Activated naive CD4-positive, alpha-beta T cell treated with anti-CD3 and anti-CD28 coated beads, Interleukin-2, amount 10 ng/mL, durations not matched to agents 7 days and 5 days (primary cell): ENCODE measurements at regions not wholly inside any gene's neighbourhood (a gene's known extent, or its start where the extent isn't known, plus 50 kb on each side); places are given as distances from the start of the nearest gene placed in this dataset.

Experiments
- CTCF ChIA-PET: fragments of 350-600 bp; sonication (Branson Sonifier 250); formaldehyde crosslinking; loops from one replicate; lab custom pipeline; 2021; ENCODE audit warnings: antibody characterized with exemption; lab: Charles Lee
- DNase-seq: peaks from one replicate; pipeline ENCODE4 v3.0.0-alpha.2; 2020
- H3K27ac Mint-ChIP-seq: one replicate; pipeline ENCODE4 v1.8.0; 2021; ENCODE audit warnings: mild to moderate bottlenecking, moderate library complexity, mixed read lengths
- H3K27me3 Mint-ChIP-seq: one replicate; pipeline ENCODE4 v1.8.0; 2021; ENCODE audit warnings: mild to moderate bottlenecking, mixed read lengths
- H3K36me3 Mint-ChIP-seq: one replicate; pipeline ENCODE4 v1.8.0; 2021; ENCODE audit warnings: mixed read lengths
- H3K4me1 Mint-ChIP-seq: one replicate; pipeline ENCODE4 v1.8.0; 2021; ENCODE audit warnings: mixed read lengths
- H3K4me3 Mint-ChIP-seq: one replicate; pipeline ENCODE4 v1.8.0; 2021; ENCODE audit warnings: mild to moderate bottlenecking, moderate library complexity, mixed read lengths
- H3K9me3 Mint-ChIP-seq: one replicate; pipeline ENCODE4 v1.8.0; 2021; ENCODE audit warnings: mixed read lengths

DNA sequence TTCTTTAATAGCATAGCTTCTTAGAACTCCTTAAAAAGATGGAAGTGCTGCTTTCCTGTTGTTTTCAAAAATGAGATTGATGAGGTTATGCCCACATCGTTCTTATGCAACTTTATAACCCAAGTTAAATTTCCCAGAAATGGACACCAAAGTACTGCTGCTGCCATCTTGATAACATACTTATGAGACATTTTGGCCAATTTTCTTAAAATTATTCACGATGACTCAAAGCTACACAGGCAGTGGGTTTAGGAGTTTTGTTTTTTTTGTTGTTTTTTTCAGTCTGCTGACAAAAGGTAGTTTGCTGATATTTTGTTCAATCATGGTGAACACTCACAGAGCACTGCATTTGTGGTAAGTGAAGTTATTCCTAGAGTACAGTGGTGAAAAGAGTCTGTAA, 54.9 kb upstream of the RFC3 start:
- Mint-ChIP-seq H3K27ac (no peak overlapping the region), H3K36me3 (no peaks in the 10 kb centered on the region), H3K4me3 (no peak overlapping the region), H3K9me3 (no peaks in the 10 kb centered on the region), H3K4me1 (no peaks in the 10 kb centered on the region), H3K27me3 (no peaks in the 10 kb centered on the region)
- CTCF ChIA-PET, result no interaction called here
- DNase-seq, result no peak

DNA sequence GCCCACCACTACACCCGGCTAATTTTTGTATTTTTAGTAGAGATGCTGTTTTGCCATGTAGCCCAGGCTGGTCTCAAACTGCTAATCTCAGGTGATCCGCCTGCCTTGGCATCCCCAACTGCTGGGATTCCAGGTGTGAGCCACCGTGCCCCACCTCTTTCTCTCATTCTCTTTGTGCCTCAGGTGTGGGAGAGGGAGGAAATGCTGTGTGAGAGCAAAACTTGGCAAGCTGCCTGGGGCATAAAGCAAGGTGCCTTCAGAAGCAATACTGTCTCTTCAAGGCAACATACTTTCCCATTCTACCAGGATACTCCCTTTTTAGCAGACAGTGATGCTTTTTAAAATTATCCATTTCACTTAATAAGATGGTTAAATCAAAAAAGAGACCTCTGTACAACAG, 53.2 kb upstream of the RFC3 start:
- Mint-ChIP-seq H3K27ac (no peak overlapping the region), H3K4me3 (no peak overlapping the region), H3K27me3 (no peaks in the 10 kb centered on the region)

DNA sequence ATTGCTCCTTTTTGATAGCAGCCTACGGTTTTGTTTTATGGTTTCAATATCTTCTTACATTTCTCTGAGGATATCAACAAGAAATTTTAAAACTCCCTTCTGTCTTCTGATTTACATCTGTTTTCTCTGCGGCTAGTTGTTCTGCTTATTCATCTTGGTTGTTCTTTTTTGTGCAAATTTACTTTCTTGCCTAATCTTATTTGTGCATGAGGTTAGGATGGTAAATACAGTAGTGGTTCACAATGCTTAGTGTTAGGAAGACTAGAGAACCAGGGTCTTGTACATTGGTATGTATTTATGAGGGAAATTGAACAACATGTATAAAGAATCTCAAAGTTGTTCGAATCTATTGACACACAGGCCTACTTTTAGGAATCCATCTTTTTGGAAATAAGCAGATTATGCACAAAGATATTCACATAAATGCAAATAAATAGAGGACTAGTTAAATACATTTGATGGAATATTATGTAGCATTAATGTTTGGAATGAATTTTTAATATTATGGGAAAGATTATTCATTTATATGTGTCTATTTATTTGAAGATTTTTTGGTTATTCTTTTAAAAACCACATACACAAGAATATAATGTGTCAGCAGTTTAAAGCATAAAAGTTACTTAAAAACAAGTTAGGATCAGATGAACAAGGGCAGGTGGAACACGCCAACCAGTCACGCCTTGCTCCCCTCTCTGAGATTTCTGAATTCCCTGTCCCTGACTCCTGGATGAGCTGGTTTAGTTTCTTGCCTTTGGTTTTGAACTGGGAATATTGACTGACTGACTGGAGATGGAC, 51.4 kb upstream of the RFC3 start:
- Mint-ChIP-seq H3K4me3 (no peak overlapping the region), H3K9me3 (no peaks in the 10 kb centered on the region), H3K36me3 (no peaks in the 10 kb centered on the region), H3K4me1 (no peaks in the 10 kb centered on the region), H3K27ac (no peak overlapping the region), H3K27me3 (no peaks in the 10 kb centered on the region)
- CTCF ChIA-PET, result interaction anchor here (0.7 kb wide), 1 partner anchor 35 kb away, joined by 4 read pairs; no protein-coding TSS in a partner anchor
- DNase-seq, result no peak

More for the DNA sequence above, 53.2 kb upstream of the RFC3 start:
- Mint-ChIP-seq H3K4me1 (no peaks in the 10 kb centered on the region), H3K9me3 (no peaks in the 10 kb centered on the region), H3K36me3 (no peaks in the 10 kb centered on the region)
- no peak for DNase-seq
- CTCF ChIA-PET, result no interaction called here

DNA sequence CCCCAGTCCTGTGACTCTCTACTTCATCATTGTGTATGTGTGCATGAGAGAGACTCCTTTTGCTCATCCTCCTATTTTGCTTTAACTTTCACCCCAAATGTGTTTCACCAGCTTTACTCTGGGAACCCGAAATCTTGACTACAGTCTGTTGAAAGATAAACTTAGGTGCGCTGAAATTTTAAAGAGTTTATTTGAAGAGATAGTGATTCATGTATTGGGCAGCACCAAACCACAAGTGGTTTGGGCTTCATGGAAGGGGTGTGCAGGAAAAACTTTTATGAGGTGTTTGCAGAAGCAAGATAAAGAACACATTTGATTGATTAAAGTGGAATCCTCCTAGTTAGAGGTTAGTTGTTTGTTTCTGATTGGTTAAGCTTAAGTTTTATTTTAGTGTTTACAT, 50.8 kb upstream of the RFC3 start:
- H3K36me3 Mint-ChIP-seq, result no peaks in the 10 kb centered on the region
- H3K9me3 Mint-ChIP-seq, result no peaks in the 10 kb centered on the region
- no peak overlapping the region for H3K4me3 Mint-ChIP-seq
- no peaks in the 10 kb centered on the region for H3K4me1 Mint-ChIP-seq
- CTCF ChIA-PET, result interaction anchor here (0.7 kb wide), 1 partner anchor 34 kb away, joined by 4 read pairs; no protein-coding TSS in a partner anchor
- H3K27me3 Mint-ChIP-seq, result no peaks in the 10 kb centered on the region
- no peak overlapping the region for H3K27ac Mint-ChIP-seq
- no peak for DNase-seq
